Dedifferentiated amniotic fluid mesenchymal stem cell (primary cell): ENCODE measurements at regions not wholly inside any gene's neighbourhood (a gene's known extent, or its start where the extent isn't known, plus 50 kb on each side); places are given as distances from the start of the nearest gene placed in this dataset.

Experiments used
- DNase-seq: peaks from one replicate; pipeline ENCODE4 v3.0.0-alpha.2; 2016; ENCODE audit errors: extremely low spot score

GRCh38 chr4:152160225-152160800, 375.6 kb downstream of the FBXW7 start:
- no peak for DNase-seq

- no peak for DNase-seq
Observed at GRCh38 chr4:152159773-152160172, 376.1 kb downstream of the FBXW7 start.

GRCh38 chr4:152158225-152158624, 377.7 kb downstream of the FBXW7 start:
- no peak for DNase-seq

GRCh38 chr4:152157629-152158028, 378.3 kb downstream of the FBXW7 start:
- DNase-seq, result no peak

GRCh38 chr4:152156442-152156841, 379.4 kb downstream of the FBXW7 start:
- no peak for DNase-seq

GRCh38 chr4:152155070-152155469, 380.8 kb downstream of the FBXW7 start:
- DNase-seq, result no peak

GRCh38 chr4:152154433-152154832, 381.5 kb downstream of the FBXW7 start:
- no peak for DNase-seq

- DNase-seq, result no peak
Observed at GRCh38 chr4:152153476-152154270, 382.2 kb downstream of the FBXW7 start.

- no peak for DNase-seq
Observed at GRCh38 chr4:152150214-152150613, 385.7 kb downstream of the FBXW7 start.

GRCh38 chr4:152149745-152150144, 386.1 kb downstream of the FBXW7 start:
- no peak for DNase-seq

- DNase-seq, result no peak
Observed at GRCh38 chr4:152148057-152148456, 387.2 kb upstream of the GATB start.

- no peak for DNase-seq
Observed at GRCh38 chr4:152146244-152146643, 385.4 kb upstream of the GATB start.

- DNase-seq, result no peak
Observed at GRCh38 chr4:152143806-152144205, 383.0 kb upstream of the GATB start.

GRCh38 chr4:152138451-152138850, 377.6 kb upstream of the GATB start:
- DNase-seq, result no peak

GRCh38 chr4:152132776-152133175, 372.0 kb upstream of the GATB start:
- DNase-seq, result no peak

GRCh38 chr4:152128356-152128755, 367.5 kb upstream of the GATB start:
- no peak for DNase-seq

GRCh38 chr4:152126238-152126637, 365.4 kb upstream of the GATB start:
- no peak for DNase-seq

- DNase-seq, result no peak
Observed at GRCh38 chr4:152118819-152119553, 358.2 kb upstream of the GATB start.

GRCh38 chr4:152117933-152118507, 357.2 kb upstream of the GATB start:
- DNase-seq, result no peak

GRCh38 chr4:152117520-152117919, 356.7 kb upstream of the GATB start:
- DNase-seq, result no peak

GRCh38 chr4:152117054-152117453, 356.2 kb upstream of the GATB start:
- no peak for DNase-seq

GRCh38 chr4:152115794-152116193, 355.0 kb upstream of the GATB start:
- no peak for DNase-seq

GRCh38 chr4:152115118-152115517, 354.3 kb upstream of the GATB start:
- no peak for DNase-seq
